D721Med (cell line): ENCODE measurements at regions not wholly inside any gene's neighbourhood (a gene's known extent, or its start where the extent isn't known, plus 50 kb on each side); places are given as distances from the start of the nearest gene placed in this dataset.

Experiments
- DNase-seq: peaks from one replicate; pipeline ENCODE4 v3.0.0; 2011; ENCODE audit warnings: low spot score; ENCODE audit not compliant: insufficient read length
- FAIRE-seq: peaks from 2 replicates; lab custom pipeline; 2011; peaks lifted over from hg19 to GRCh38; lab: Jason Lieb, UNC
- TF ChIP-seq, protein P1 (sequence below): IDR thresholded peaks from 2 replicates; pipeline ENCODE4 v1.5.1; 2012; ENCODE audit warnings: mild to moderate bottlenecking, control low read depth; ENCODE audit not compliant: insufficient read depth; ENCODE audit errors: missing control alignments

DNA sequence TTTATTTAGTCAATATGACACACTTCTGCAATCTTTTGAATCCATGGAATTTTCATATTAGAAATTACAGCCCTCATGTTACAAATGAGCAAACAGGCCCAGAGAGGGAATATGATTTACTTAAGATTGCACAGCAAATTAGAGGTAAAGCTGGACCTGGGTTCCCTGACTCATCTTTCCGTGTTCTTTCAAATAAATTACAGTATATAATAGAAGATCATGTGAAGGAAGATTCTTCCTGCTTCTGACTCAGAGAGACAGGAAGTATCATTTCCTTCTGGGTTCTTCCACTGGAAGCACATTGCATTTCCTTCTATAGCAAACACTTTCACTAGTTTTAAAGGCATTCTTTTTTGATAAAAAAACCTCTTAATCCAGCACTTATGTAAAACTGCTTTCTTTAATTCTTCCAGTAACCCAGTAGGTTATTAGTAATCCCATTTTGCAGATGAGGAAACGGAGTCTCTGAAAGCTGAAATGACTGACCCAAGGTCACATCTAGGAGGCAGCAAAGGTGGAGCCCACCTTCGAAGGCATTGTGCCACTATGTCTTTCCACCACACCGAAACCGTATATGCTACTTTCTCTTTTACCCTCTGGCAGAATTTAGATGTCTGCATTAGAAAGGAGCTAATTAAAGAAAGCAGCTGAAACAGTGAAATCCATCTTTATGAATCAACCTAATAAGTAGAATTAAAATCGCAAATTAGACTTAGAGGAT, 566.7 kb upstream of the KLF4 start:
- no peak for FAIRE-seq
- DNase-seq: no peak
- TF ChIP-seq, protein P1, sequence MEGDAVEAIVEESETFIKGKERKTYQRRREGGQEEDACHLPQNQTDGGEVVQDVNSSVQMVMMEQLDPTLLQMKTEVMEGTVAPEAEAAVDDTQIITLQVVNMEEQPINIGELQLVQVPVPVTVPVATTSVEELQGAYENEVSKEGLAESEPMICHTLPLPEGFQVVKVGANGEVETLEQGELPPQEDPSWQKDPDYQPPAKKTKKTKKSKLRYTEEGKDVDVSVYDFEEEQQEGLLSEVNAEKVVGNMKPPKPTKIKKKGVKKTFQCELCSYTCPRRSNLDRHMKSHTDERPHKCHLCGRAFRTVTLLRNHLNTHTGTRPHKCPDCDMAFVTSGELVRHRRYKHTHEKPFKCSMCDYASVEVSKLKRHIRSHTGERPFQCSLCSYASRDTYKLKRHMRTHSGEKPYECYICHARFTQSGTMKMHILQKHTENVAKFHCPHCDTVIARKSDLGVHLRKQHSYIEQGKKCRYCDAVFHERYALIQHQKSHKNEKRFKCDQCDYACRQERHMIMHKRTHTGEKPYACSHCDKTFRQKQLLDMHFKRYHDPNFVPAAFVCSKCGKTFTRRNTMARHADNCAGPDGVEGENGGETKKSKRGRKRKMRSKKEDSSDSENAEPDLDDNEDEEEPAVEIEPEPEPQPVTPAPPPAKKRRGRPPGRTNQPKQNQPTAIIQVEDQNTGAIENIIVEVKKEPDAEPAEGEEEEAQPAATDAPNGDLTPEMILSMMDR: no peak

- FAIRE-seq: no peak
- no peak for DNase-seq
- TF ChIP-seq, protein P1: no peak
Measured at GRCh38 chr9:108054131-108054630, 564.6 kb upstream of the KLF4 start.

GRCh38 chr9:108053555-108054061, 564.0 kb upstream of the KLF4 start:
- TF ChIP-seq, protein P1: no peak
- FAIRE-seq: no peak
- DNase-seq: no peak

DNA sequence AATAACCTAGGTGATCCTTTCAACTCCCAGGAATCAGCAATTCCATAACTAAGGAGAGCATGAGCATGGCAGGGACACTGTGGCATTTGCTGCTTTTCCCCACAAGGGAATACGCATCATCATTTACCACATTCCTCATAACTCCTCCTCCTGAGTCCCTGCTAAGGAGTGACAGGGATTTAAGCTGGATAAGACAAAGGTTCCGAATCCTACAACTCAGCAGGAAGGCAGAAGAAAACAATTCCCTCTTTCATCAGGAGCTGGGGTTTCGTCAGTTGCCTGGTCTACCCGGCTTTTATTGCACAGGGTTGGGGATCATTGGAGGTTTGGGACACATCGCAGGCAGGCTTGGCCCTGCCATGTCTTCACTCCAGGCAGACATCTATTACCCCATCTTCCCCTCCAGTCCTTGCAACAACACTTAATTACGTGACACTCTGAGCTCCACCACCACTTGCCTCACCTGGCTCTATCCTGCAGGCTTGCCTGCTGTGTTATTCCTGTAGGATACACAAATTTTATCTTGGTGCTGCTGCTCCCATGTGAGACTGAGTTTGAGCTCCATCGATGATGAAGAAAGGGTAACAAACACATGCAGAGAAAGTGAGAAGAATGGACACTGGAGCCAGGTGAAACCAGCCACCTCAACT, 563.0 kb upstream of the KLF4 start:
- DNase-seq: no peak
- TF ChIP-seq, protein P1: no peak
- no peak for FAIRE-seq

- DNase-seq: no peak
- TF ChIP-seq, protein P1: no peak
- FAIRE-seq: no peak
Measured at GRCh38 chr9:108050894-108051293, 561.3 kb upstream of the KLF4 start.

DNA sequence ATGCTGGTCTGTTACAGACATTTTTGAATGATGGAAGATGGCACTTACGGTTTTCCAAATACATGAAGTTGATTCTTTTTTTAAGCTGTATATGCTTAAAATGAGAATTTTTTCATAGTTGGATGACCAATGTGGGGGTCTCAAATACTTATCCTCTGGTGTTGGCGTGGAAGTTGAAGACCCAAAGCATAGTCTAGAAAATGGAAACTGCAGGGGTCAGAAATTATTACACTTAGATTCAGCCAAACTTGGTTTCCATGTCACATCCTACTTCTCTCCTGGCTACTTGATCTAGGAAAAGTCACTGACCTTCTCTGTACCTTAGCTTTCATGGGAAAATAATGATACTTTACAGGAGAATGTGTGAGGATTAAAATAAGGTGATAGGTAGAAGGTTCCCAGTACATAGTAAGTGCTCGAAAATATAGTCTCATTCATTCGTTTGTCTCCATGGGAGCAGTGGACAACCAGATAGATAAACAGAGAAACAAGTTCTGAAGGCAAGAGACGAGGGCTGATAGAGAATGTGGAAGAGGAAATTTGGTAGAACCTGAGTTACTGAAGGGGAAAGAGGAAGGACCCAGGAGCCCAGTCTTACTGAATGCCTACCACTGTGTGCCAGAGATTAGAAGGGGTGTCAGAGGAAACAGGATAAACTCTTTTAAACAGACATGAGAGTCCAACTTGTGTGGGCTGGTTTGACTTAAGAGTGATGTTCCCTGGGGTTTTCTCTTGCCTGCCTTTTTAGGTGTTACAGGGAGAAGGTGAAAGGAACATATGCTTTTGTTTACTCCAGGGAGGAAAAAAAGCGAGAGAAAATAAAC, 560.3 kb upstream of the KLF4 start:
- FAIRE-seq: no peak

More for the DNA sequence above, 560.3 kb upstream of the KLF4 start:
- no peak for DNase-seq
- TF ChIP-seq, protein P1: no peak
